GM12878 (cell line): ENCODE measurements at regions not wholly inside any gene's neighbourhood (a gene's known extent, or its start where the extent isn't known, plus 50 kb on each side); places are given as distances from the start of the nearest gene placed in this dataset.

Experiments
- ATAC-seq: fragments of 200-7000 bp; cut with Tn5 transposase; 3 replicates; pipeline ENCODE4 v1.9.1; 2020; ENCODE audit warnings: mild to moderate bottlenecking, moderate library complexity
- BruUV-seq: library from RNA; stranded (reverse); fragments of 400-500 nt; replicated peaks from 2 replicates; lab custom pipeline; 2021; lab: Mats Ljungman, UMichigan
- CTCF ChIA-PET: fragments of 300-600 bp; sonication (Branson Sonifier 250); formaldehyde crosslinking; extraction: SDS; loops from one replicate; lab custom pipeline; 2021; ENCODE audit warnings: inconsistent platforms; lab: Yijun Ruan, JAX
- POLR2A ChIA-PET: fragments of 350-600 bp; formaldehyde crosslinking; extraction: SDS; loops from one replicate; lab custom pipeline; 2021; ENCODE audit warnings: inconsistent platforms; lab: Charles Lee
- RAD21 ChIA-PET: fragments of 300-600 bp; sonication (Branson Sonifier 250); formaldehyde crosslinking; loops from one replicate; lab custom pipeline; 2023; ENCODE audit warnings: antibody characterized with exemption; ENCODE audit not compliant: unreplicated experiment; lab: Charles Lee
- SMC1A ChIA-PET: fragments of 300-600 bp; sonication (Branson Sonifier 250); formaldehyde crosslinking; loops from one replicate; lab custom pipeline; 2023; ENCODE audit not compliant: unreplicated experiment, uncharacterized antibody; lab: Charles Lee
- DNase-seq: peaks from one replicate; pipeline ENCODE4 v3.0.0-alpha.2; 2011; ENCODE audit warnings: low read depth, low spot score
- FAIRE-seq: peaks from 3 replicates; lab custom pipeline; 2011; peaks lifted over from hg19 to GRCh38; lab: Jason Lieb, UNC
- H2AFZ ChIP-seq: 2 replicates; pipeline ENCODE4 v1.6.0; 2011; ENCODE audit warnings: low read depth, low read length, control low read depth; ENCODE audit not compliant: control insufficient read depth
- H3K27ac ChIP-seq: 2 replicates; pipeline ENCODE4 v1.5.1; 2011; ENCODE audit warnings: control low read depth; ENCODE audit not compliant: control insufficient read depth, insufficient read depth
- H3K27me3 ChIP-seq, 2 experiments: replicated peaks in 1 of 2; 2 replicates each; pipeline versions ENCODE4 v1.6.0 to v1.6.1; 2011; ENCODE audit warnings: low read length in 1 of 2; ENCODE audit not compliant: control insufficient read depth in 2 of 2, insufficient read depth in 2 of 2
- H3K36me3 ChIP-seq, 2 experiments: 2 replicates each; pipeline ENCODE4 v1.5.1; 2011; ENCODE audit warnings: low read length in 1 of 2; ENCODE audit not compliant: control insufficient read depth in 2 of 2, insufficient read depth in 2 of 2
- H3K4me1 ChIP-seq: 2 replicates; pipeline ENCODE4 v1.6.1; 2011; ENCODE audit warnings: mild to moderate bottlenecking, low read length, moderate library complexity, mixed read lengths; ENCODE audit not compliant: control insufficient read depth, insufficient read depth
- H3K4me2 ChIP-seq: 2 replicates; pipeline ENCODE4 v1.6.0; 2011; ENCODE audit warnings: control low read depth; ENCODE audit not compliant: control insufficient read depth, insufficient read depth
- H3K4me3 ChIP-seq: fragments of 200-600 bp; sonication (generic); 2 replicates; pipeline ENCODE4 v1.5.1; 2016
- H3K79me2 ChIP-seq: 2 replicates; pipeline ENCODE4 v1.6.0; 2011; ENCODE audit warnings: low read length; ENCODE audit not compliant: control insufficient read depth, insufficient read depth
- H3K9ac ChIP-seq: 2 replicates; pipeline ENCODE4 v1.8.0; 2011; ENCODE audit warnings: low read length, control low read depth, mixed read lengths; ENCODE audit not compliant: control insufficient read depth, insufficient read depth
- H3K9me3 ChIP-seq: replicated peaks from 3 replicates; pipeline ENCODE4 v1.5.1; 2011; ENCODE audit warnings: mild to moderate bottlenecking, low read length; ENCODE audit not compliant: control insufficient read depth, insufficient read depth
- H4K20me1 ChIP-seq: 2 replicates; pipeline ENCODE4 v1.6.0; 2011; ENCODE audit not compliant: control insufficient read depth, insufficient read depth
- ATF2 ChIP-seq: IDR thresholded peaks from 2 replicates; pipeline ENCODE4 v1.6.1; 2012; ENCODE audit warnings: low read length, inconsistent platforms
- ATF3 ChIP-seq: IDR thresholded peaks from 2 replicates; pipeline ENCODE4 v1.6.1; 2011; ENCODE audit warnings: low read depth, mild to moderate bottlenecking, low read length, moderate library complexity, borderline replicate concordance; ENCODE audit errors: extremely low read depth
- BACH1 ChIP-seq: fragments of 450-650 bp; IDR thresholded peaks from 2 replicates; pipeline ENCODE4 v1.6.1; 2017; ENCODE audit warnings: mild to moderate bottlenecking, borderline replicate concordance
- BHLHE40 ChIP-seq, 2 experiments: fragments of 450-650 bp in 1 of 2; IDR thresholded peaks; 2 replicates each; pipeline ENCODE4 v1.6.1; 2011 to 2017; ENCODE audit warnings: low read depth in 2 of 2, borderline replicate concordance in 1 of 2, improper control_type of control experiment in 1 of 2, low read length in 1 of 2, mild to moderate bottlenecking in 1 of 2
- DPF2 ChIP-seq: fragments of 450-650 bp; IDR thresholded peaks from 2 replicates; pipeline ENCODE4 v1.6.1; 2017; ENCODE audit warnings: mild to moderate bottlenecking
- EGR1 ChIP-seq, 2 experiments: IDR thresholded peaks; 1 replicate in 1 of 2; 2 replicates in 1 of 2; pipeline ENCODE4 v1.6.1; 2011 to 2012; ENCODE audit warnings: low read depth in 2 of 2, low read length in 2 of 2, borderline replicate concordance in 1 of 2, mild to moderate bottlenecking in 1 of 2, moderate library complexity in 1 of 2
- NFYA ChIP-seq: IDR thresholded peaks from 2 replicates; pipeline ENCODE4 v1.6.1; 2011; ENCODE audit warnings: low read depth, mild to moderate bottlenecking, low read length, improper control_type of control experiment, borderline replicate concordance
- NRF1 ChIP-seq: conservative IDR thresholded peaks from 2 replicates; pipeline ENCODE4 v1.6.1; 2011; ENCODE audit warnings: mild to moderate bottlenecking, low read depth, low read length, improper control_type of control experiment
- POLR2A ChIP-seq: IDR thresholded peaks from 2 replicates; pipeline ENCODE4 v1.6.1; 2011; ENCODE audit warnings: low read depth, mild to moderate bottlenecking, low read length
- SPI1 ChIP-seq: IDR thresholded peaks from 2 replicates; pipeline ENCODE4 v1.6.1; 2011; ENCODE audit warnings: low read depth, mild to moderate bottlenecking, low read length, moderate library complexity, borderline replicate concordance; ENCODE audit not compliant: insufficient read depth
- TARDBP ChIP-seq: IDR thresholded peaks from 2 replicates; pipeline ENCODE4 v1.6.1; 2016; ENCODE audit warnings: borderline replicate concordance
- TCF12 ChIP-seq: IDR thresholded peaks from 2 replicates; pipeline ENCODE4 v1.6.1; 2011; ENCODE audit warnings: low read depth, mild to moderate bottlenecking, low read length
- YBX1 ChIP-seq: fragments of 450-650 bp; IDR thresholded peaks from 2 replicates; pipeline ENCODE4 v1.6.1; 2016; ENCODE audit warnings: antibody characterized with exemption
- ZNF217 ChIP-seq: fragments of 450-650 bp; IDR thresholded peaks from 2 replicates; pipeline ENCODE4 v1.6.1; 2017; ENCODE audit warnings: antibody characterized with exemption, mild to moderate bottlenecking
- WGBS: methylation state at CpG from one replicate; pipeline ENCODE4 v1.1.6; 2016; ENCODE audit warnings: low lambda C conversion rate; ENCODE audit not compliant: insufficient replicate concordance, insufficient coverage; ENCODE audit errors: missing lambda C conversion rate; 5-methylcytosine and 5-hydroxymethylcytosine counted together
- in situ Hi-C: fragments of 300-500 bp; cut with MboI; formaldehyde crosslinking; loops from 9 replicates; pipeline ENCODE4 v1.14.3; 2018; ENCODE audit warnings: mixed read lengths
- intact Hi-C: fragments of 100-400 bp; cut with micrococcal nuclease; formaldehyde crosslinking; loops from one replicate; pipeline ENCODE4 v1.14.2; 2022; ENCODE audit not compliant: unreplicated experiment
- TF ChIP-seq, protein P1 (sequence below): IDR thresholded peaks from 2 replicates; pipeline ENCODE4 v1.6.1; 2011; ENCODE audit warnings: low read depth, low read length, improper control_type of control experiment, borderline replicate concordance
- TF ChIP-seq, protein P2 (sequence below): fragments of 450-650 bp; IDR thresholded peaks from 2 replicates; pipeline ENCODE4 v1.6.1; 2017; ENCODE audit warnings: antibody characterized with exemption, mild to moderate bottlenecking, moderate library complexity
- TF ChIP-seq, protein P3 (sequence below): fragments of 150-350 bp; IDR thresholded peaks from 2 replicates; pipeline ENCODE4 v1.6.1; 2016; ENCODE audit warnings: low read depth, low read length

DNA sequence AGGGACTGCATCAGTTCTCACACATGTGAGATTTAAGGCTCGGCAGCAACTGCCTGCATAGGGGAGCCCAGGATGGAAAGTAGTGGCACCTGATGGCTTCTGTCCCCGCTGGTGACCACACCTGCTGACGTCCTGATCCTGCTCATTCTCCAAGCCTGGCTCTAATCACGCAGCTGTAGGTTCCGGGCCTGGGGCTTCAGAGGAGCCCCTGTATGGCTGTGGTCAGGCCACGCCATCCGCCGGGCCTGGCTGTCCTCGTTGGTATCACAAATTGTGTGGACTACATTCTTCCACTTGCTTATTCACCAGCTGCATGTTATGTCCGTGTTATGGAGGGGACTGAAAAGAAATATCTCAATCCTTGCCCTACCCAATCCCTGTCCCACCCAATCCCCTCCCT is 580.0 kb downstream of the TBC1D22A start:
- Histone ChIP-seq H3K79me2 (no peaks in the 10 kb centered on the region), H3K27ac (no peak overlapping the region), H4K20me1 (no peaks in the 10 kb centered on the region), H2AFZ (no peak overlapping the region), H3K4me1 (no peaks in the 10 kb centered on the region), H3K9ac (no peak overlapping the region), H3K4me3 (no peak overlapping the region), H3K27me3 (no peaks in the 10 kb centered on the region), H3K36me3 (no peaks in the 10 kb centered on the region), H3K9me3 (no peaks in the 10 kb centered on the region; the same call in 2 of the 3 replicates), H3K4me2 (no peak overlapping the region)
- intact Hi-C loops, result no loop called here
- ChIA-PET CTCF (no interaction called here), RAD21 (no interaction called here), SMC1A (no interaction called here), POLR2A (no interaction called here)
- BruUV-seq, result no TSS peak
- no peak for FAIRE-seq
- WGBS, result 21% methylated on average over 10 of the region's 10 CpGs
- DNase-seq, result no peak
- in situ Hi-C loops, result no loop called here
- ATAC-seq, result no peak
- TF ChIP-seq ZNF217 (no peak), BACH1 (no peak), DPF2 (no peak), NRF1 (no peak), TARDBP (no peak), NFYA (no peak), TCF12 (no peak), YBX1 (no peak), EGR1 (IDR thresholded peaks at IDR 0.05; ENCODE audit: borderline replicate concordance in 1 of 2, low read depth in 2 of 2, low read length in 2 of 2) (no peak), SPI1 (no peak), POLR2A (no peak), ATF3 (no peak), BHLHE40 (IDR thresholded peaks at IDR 0.05; ENCODE audit: borderline replicate concordance in 1 of 2, low read depth in 2 of 2, low read length in 1 of 2) (no peak), ATF2 (no peak)
- TF ChIP-seq, protein P1, sequence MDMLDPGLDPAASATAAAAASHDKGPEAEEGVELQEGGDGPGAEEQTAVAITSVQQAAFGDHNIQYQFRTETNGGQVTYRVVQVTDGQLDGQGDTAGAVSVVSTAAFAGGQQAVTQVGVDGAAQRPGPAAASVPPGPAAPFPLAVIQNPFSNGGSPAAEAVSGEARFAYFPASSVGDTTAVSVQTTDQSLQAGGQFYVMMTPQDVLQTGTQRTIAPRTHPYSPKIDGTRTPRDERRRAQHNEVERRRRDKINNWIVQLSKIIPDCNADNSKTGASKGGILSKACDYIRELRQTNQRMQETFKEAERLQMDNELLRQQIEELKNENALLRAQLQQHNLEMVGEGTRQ, result no peak
- TF ChIP-seq, protein P2, sequence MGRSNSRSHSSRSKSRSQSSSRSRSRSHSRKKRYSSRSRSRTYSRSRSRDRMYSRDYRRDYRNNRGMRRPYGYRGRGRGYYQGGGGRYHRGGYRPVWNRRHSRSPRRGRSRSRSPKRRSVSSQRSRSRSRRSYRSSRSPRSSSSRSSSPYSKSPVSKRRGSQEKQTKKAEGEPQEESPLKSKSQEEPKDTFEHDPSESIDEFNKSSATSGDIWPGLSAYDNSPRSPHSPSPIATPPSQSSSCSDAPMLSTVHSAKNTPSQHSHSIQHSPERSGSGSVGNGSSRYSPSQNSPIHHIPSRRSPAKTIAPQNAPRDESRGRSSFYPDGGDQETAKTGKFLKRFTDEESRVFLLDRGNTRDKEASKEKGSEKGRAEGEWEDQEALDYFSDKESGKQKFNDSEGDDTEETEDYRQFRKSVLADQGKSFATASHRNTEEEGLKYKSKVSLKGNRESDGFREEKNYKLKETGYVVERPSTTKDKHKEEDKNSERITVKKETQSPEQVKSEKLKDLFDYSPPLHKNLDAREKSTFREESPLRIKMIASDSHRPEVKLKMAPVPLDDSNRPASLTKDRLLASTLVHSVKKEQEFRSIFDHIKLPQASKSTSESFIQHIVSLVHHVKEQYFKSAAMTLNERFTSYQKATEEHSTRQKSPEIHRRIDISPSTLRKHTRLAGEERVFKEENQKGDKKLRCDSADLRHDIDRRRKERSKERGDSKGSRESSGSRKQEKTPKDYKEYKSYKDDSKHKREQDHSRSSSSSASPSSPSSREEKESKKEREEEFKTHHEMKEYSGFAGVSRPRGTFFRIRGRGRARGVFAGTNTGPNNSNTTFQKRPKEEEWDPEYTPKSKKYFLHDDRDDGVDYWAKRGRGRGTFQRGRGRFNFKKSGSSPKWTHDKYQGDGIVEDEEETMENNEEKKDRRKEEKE, result no peak
- TF ChIP-seq, protein P3, sequence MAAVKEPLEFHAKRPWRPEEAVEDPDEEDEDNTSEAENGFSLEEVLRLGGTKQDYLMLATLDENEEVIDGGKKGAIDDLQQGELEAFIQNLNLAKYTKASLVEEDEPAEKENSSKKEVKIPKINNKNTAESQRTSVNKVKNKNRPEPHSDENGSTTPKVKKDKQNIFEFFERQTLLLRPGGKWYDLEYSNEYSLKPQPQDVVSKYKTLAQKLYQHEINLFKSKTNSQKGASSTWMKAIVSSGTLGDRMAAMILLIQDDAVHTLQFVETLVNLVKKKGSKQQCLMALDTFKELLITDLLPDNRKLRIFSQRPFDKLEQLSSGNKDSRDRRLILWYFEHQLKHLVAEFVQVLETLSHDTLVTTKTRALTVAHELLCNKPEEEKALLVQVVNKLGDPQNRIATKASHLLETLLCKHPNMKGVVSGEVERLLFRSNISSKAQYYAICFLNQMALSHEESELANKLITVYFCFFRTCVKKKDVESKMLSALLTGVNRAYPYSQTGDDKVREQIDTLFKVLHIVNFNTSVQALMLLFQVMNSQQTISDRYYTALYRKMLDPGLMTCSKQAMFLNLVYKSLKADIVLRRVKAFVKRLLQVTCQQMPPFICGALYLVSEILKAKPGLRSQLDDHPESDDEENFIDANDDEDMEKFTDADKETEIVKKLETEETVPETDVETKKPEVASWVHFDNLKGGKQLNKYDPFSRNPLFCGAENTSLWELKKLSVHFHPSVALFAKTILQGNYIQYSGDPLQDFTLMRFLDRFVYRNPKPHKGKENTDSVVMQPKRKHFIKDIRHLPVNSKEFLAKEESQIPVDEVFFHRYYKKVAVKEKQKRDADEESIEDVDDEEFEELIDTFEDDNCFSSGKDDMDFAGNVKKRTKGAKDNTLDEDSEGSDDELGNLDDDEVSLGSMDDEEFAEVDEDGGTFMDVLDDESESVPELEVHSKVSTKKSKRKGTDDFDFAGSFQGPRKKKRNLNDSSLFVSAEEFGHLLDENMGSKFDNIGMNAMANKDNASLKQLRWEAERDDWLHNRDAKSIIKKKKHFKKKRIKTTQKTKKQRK, result no peak
